ENCODE measurements at regions not wholly inside any gene's neighbourhood (a gene's known extent, or its start where the extent isn't known, plus 50 kb on each side); places are given as distances from the start of the nearest gene placed in this dataset.

- no peak for TF ChIP-seq POLR2AphosphoS5 (IDR thresholded peaks at IDR 0.05)
- TF ChIP-seq POLR2A (IDR thresholded peaks at IDR 0.05): no peak
Observed at GRCh38 chr2:220842901-220843665, 729.0 kb downstream of the EPHA4 start.
